NCI-H2081 treated with DMSO at 0.1 percent for 48 hours (cell line): ENCODE measurements at regions not wholly inside any gene's neighbourhood (a gene's known extent, or its start where the extent isn't known, plus 50 kb on each side); places are given as distances from the start of the nearest gene placed in this dataset.

Experiments used
- DNase-seq: peaks from one replicate; lab custom pipeline; 2025; lab: John Stamatoyannopoulos, UW

DNA sequence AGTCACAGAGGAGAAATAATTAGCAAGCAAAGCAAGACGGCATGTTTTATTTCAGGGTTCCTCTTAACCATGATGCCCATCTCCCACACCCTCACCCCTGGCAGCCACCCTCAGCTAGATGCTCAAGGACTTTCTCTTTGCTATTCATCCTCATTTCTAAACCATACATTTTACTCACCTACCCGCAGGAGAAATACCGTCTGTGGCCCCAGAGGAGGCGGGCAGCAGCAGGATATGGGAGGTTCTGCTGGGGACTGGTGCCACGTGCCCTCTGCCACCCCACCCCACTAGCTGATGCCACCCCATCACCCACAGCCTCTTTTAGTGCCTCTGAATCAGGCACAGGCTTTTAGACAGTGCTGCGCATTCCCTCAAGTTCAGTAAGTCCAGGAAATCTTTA lies 168.7 kb upstream of the ITGB1 start:
- DNase-seq, result no peak

DNA sequence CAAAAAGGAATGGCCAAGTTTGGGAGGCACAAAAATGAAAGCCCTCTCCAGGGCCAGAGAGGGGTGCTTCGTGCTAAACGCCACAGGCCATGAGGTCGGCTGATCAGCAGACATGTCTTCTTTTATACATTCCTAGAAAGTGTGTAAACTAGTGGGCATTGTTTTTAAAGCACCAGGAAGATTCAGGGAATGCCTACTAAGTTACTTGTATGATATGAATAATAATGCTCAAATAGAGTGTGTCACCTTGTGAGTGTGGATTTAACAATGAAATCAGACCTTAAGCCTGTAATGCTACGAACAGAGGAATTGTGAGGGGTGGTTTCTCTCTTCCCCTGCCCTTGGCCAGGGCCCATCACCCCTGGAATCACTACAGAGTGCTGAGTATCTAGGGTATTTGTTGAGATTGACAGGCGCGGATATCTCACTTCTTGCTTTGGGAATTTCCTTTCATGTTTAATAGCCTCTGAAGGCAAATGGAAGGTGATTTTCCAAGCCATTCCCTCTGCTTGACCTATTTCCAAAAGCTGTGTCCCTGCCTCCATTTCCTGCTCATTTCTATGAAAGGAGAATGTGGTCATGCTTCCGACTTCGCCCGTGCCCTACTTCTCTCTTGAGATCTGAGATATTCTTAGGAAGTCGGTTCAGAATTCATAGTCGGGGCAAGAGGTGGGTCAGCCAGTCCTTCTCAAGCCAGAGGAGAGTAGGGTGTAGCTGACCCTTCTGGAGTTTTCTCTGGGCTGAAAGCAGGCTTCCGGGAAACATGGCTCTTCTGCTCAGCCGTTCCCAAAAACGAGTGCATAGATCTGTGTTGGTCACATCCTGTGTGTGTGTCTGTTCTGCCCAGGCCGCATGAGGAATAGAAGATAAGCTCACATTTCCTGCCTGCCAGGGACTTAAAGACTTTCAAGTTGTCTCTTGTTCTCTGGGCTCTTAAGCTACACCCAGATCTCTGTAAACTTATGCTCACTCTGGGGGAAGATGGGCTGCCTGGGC lies 167.8 kb upstream of the ITGB1 start:
- DNase-seq, result no peak

DNA sequence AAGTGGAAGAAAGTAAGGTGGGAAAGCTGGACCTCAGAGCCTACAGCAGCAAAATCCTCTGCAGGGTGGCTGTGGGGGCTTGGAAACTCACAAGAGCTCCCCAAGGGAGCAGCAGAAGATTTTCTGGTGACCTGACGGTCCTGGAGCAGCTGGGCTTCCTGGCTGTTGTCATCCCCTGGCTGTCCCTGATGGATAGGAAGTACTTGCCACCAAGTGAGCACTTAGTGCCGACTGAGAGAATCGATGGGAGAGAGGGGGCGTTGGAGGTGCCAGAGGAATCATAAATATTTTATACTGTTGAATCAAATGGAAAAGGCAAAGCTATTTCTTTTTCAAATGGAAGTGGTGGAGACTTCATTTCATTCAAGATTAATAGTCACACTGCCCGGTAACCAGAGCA lies 167.1 kb upstream of the ITGB1 start:
- no peak for DNase-seq

DNA sequence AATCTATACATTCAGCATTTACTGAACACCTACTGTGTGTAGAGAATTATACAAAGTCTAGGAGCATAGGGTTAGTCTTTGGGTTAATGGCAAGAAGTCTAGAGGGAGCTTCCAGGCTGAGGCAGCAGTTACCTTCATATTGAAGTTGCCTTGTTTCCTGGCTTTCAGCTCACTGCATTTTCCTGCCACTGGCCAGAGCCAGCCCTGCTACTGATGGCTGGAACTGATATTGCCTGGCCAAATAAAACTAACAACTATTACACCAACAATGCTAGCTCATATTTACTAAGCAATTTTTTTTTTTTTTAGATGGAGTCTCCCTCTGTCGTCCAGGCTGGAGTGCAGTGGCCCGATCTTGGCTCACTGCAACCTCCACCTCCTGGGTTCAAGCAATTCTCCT lies 165.7 kb upstream of the ITGB1 start:
- DNase-seq, result no peak

DNA sequence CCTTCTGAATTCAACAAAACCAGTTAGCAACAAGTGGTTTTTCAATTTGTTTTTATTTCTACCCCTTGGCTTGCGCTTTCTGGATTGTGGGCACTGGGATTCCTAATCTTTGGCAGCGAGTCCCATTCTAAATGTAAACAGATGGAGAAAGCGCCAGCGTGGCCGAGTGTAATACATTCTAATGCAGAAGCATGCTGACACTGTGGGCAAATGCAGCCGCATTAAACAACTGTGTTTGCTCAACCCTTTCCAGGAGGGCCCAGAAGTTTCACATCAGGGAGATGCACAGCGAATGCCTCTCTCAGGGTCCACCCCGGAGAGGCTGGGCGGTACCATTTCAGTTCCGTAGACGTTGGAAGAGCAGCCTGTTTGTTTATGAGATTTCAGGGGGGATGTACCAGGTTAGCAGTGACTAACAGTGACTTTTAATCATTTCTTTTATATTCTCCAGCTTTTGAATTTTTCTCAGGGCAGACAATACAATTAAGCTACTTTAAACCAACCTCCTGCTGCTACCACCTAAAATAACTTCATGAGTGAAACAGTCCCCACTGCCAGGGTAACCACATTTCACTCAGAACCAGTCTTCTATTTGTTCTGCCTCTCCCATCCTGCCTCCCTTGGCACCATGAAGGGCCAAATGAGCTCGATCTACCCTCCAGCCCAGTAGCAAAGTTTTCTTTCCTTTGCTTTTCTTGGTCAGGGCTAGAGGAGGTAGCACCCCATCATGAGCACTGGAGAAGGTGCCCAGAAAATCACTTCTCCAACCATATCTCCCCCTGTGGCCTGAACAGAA lies 164.2 kb upstream of the ITGB1 start:
- no peak for DNase-seq

DNA sequence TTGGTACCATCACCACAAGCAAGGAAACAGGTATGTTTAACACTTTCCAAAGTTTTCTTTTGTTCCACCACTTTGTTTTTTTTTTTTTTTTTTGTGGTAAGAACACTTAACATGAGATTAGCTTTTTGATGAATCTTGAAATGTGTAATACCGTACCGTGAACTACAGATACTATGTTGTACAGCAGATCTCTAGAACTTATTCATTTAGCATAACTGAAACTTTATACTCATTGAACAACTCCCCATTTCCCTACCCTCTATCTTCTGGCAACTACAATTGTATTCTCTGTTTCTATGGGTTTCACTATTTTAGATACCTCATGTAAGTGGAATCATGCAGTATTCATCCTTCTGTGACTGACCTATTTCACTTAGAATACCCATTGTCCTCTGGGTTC lies 162.7 kb upstream of the ITGB1 start:
- DNase-seq, result no peak

DNA sequence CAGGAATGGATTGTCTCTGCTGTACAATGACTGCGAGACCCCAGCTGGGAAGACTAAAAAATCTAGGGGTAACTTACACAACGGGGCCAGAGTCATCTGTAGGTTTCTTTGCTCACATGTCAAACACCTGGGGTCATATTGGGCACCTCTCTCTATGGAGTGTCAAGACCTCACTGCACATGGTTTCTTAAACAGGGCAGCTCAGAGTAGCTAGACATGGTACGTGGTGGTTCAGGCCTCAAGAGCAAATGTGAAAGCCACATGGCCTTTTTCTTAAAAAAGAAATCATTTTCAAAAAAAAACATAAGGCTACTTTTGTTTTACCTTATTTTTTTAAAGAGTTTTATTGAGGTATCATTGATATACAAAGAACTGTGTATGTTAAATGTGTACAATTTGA lies 162.2 kb upstream of the ITGB1 start:
- DNase-seq, result no peak

DNA sequence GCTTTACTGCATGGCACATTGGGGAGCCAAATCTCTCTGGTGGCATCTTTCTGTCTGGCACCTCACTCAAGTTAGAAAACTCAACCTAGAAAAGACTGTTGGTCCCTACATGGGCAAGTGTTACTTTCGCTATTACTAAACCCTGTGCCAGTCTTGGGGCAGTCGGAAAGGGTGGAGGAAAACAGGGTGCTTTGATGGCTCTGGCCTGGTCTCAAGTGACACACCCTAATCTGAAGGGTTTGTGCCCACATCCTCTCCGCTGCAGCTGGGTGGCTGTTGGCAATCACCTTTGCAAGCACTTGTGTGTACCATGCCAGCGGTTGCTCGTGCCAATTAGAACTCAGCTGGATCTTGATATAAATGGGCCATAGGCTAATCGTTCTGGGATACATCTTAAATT lies 159.8 kb upstream of the ITGB1 start:
- no peak for DNase-seq

DNA sequence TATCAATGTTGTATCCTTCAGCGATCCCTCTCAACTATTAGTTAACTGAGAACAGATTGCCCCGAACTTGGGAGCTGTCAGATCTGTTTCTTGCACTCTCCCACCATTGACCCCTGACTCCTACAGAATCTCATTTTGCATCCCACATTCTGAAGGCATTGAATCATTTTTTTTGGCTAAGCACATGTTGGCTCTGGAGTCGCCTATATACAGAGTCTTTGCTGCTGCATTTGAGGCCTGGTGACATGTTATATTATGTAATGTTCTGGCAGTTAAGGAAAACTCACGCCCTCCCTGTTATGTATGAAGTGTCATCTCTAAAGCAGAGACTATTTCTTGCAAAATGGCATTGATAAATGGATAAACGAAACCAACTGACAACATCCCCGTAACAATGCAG lies 159.2 kb upstream of the ITGB1 start:
- no peak for DNase-seq

DNA sequence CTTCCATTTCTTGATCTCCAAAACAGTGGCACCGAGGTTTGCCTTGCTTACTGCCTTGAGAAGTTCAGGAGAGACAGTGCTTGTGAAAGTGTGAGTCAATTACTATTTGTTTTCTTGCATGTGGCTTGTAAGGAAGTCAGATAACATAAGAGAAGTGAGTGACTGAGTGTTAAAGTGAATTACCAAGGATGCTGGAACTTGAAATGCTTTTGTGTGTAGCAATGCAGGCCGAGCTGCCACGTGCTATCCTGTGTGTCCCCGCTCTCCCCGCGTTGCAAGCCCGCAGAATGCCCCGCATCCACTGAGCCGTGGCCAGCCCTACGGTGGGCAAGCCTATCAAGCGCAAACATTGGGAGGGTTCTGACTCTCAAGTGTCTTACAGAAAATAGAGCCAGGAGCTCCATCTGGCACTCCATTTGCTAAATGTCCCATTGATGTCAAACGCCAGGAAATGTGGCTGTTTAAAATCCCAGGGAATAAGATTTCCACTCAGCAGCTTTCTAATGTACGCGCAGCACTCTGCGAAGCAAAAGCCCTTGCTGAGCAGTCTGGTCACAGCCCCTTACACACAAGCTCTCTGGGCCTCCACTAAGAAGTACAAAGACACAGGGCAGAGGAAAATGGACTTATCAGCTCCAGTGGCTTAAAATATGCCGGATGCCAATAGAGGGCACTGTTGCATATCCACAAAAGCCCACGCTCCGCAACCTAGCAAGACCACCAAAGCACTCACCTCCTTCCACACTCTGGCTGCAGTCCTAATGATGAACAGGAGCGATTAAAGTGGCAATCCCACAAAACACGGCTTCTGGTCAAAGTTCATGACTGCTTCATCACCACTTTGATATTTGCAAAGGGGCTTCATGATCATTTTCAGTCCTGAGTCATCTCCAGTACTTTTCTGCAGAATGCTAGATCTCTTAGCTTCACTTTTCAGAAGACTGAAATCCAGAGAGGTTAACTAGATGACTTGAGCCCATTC lies 158.0 kb upstream of the ITGB1 start:
- no peak for DNase-seq

DNA sequence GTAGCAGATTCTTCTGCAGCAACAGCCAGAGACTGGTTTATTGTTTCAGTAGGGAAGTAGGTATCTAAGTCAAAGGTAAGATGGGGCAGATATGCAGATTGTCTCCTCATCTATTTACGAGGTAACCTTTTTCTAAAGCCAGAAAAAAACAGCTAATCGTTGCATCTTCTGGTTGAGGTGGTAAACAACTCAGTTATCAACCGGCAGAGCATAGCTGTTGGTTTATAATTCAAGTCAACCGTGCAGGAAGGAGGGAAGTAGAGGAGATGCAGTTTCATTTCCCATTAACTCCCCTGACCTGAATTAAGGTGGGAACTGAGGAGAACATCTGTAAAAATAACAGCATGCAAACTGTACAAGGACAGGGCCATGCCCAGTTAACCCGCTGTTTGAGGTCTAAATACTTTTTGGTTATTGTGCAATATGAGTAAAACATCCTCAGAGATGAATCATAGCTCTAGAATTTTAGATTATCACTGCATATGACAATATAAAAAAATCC lies 156.5 kb upstream of the ITGB1 start:
- no peak for DNase-seq

DNA sequence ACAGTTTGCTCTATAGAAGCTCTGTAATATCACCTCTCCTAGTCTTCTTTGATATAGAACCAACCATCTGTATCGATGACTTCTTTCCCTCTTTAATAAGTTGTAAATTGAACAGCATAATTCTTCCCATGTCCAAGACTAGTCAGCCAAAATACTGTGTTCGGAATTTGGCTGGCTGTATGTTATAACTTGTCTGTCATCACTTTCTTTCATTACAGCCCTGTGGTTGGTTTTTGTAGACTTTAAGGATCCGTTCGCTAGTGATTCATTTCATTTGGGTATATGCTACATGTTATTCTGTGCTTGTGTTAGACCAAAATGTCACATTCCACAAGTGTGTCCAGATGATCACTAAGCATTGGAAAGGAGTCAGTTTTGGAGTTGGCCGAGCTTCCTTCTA lies 155.4 kb upstream of the ITGB1 start:
- DNase-seq, result no peak

DNA sequence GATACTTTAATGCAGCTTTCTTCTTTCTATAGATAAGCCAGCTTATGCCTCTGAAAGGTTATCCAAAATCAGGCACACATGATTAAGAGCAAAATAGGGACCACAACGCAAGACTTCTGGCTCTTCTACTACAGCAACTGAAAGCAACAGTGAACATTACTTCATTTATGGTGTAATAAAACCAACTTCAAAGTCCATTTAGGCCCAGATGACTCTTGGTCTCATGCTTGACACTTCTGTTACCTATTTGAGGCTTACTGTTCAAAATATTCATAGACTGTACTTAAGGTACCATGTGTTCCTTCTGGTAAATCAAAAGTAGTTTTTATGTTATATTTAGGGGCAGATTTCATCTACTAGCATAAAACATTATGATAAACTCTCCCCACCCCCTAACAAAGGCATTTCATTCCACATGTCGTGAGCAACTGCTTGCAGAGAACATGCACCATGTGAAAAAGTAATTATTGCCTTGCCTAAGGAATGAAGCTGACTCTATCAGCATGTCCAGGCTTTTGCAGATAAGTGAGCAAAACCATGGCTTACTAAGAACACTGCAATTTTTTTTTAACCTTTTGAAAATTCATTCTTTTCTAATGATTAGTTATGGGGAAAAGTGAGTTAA lies 154.9 kb upstream of the ITGB1 start:
- DNase-seq, result no peak

DNA sequence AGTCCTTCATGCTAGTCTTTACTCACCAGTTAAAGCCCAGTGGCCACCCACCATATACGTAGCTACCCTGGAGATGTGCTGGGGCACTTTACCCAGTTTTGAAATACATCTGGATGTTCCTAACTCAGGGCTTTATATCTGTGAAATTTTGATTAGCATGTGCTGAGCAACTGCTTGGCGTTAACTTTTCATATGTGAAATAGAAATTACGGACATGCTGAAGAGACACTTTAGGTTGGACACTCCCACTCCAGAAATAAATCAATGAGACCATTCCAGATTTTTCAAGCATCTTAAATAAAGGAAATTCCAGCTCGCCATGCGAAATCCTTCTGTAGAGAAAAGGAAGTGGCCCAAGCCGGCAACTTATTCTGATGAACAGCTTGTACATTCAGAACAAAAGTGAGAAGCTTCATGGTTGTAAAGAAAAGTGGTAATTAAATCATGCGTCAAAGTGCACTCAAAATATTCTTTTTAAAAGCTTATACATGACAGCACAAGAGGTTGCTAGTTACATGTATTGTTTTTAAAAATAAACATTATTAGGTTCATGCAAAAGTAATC lies 153.5 kb upstream of the ITGB1 start:
- no peak for DNase-seq

DNA sequence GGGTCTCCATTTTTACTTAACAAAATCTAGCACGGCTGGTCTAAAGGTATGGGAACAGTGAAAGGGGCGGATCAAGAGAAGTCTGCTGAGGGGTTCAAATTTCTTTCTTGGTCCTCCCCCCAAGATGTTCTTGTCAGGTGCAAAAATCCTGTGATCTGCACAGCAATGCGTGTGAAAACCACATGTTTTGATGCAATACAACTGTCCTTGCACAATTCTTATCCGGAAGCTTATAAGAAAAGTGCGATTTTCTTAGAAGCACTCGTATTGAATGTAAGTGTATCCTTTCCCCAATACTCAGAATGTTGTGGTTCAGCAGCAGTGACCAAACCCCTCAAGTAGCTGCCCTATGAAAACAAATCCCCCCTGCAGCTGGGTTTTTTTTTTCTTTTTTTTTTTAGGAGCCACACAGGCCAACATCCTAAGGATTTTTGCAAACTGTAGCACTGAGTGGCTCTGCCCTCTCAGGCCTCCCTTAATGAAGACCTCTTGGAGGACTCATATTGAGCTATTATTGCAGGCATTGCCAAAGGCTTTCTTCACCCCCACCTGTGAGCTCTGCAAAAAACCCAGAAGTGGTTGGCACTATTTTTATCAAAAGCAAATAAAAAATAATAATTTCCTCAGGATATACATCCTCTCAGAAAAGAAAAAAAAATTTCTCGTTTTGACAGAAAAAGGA lies 151.9 kb upstream of the ITGB1 start:
- DNase-seq, result no peak

DNA sequence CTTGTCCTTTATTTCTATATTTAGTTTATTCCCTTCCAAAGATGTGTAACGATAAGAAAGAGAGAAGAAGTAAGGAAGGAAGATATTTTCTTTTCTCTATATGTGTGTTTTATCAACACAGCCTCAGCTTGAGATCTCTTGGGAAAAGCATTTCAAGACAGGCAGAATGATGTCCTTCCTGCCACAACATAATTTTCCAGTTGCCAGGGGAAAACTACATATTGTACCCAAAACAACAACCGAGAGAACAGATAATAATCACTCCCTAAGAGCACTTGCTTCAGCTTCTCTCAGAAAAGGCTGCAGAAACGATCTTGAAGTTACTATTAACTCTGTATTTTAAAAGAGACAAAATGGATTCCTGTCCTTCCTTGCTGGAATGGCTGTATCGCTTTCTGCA lies 151.4 kb upstream of the ITGB1 start:
- no peak for DNase-seq

DNA sequence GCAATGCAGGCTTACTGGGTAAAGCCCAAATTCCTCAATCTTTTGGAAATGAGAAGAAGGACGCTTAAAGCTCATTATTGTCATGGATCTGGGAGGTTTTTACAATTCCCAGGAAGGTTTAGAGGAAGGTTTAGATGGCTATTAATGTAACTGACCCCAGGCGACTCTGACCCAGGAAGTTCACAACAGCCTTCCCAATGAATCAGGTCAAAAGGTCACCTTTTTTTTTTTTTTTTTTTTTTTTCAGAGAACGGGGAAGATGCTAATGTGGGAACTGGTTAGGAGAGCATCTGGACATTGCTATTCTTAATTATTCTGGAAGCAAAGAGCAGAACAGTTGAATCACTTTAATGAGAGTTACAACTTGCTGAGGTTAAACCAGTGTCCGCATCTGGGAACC lies 149.9 kb upstream of the ITGB1 start:
- no peak for DNase-seq

DNA sequence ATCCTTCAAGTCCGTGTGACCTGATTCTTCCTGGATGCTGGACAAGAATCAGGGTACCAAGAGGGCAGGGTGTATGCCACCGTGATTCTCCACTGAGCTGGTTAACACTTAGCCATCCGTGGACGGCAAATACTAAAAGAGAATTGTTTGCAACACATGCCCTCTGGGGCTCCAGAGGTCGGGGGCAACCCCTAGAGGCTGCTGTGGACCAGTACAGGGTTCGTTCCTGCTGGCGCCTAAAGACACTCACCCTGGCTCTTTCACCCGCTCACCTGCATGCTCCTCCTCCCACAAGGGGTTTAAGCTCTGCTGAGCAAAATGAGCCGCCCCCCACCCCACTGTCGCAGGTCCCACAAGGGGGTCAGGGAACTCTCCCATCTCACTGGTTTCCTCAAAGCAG lies 148.7 kb upstream of the ITGB1 start:
- DNase-seq, result no peak

DNA sequence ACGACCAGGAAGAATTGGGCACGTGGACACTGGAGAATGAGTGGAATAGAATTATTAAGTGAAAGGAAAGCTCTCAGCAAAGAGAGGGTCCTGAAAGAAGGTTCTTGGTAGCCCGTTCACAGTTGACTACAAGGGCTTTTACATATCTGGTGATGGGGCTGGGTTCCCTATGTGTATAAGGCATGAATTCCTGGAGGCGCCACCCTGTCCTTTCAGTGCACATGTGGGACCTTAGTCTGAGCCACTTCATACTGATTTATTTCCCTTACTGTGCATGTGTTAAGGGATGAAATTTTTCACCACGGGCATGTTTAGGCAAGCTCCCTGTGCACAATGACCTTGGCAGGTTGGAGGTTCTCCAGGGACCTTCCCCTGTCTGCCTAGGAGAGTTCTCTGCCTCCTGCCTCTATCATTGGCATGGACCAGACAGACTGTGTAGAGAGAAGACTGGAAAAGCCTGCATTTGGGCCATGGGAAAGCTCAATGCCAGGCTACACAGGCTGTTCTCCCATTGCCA lies 145.9 kb upstream of the ITGB1 start:
- no peak for DNase-seq

DNA sequence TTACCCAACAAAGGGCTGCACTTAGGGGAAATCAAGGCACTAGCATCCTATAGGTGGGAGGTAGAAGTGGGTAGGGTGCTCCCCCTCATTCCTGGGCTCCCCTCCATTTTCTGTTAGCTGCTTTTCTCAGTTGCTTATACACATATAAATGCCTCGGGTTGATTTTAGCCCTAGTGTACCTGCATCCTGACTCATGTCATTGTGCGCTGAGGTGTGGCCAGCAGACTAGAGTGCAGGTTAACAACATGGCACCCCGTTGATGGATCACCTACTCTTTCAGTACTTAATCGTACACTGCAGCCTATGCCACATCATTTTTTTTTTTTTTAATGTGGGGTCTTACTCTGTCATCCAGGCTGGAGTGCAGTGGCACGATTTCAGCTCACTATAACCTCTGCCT lies 144.0 kb upstream of the ITGB1 start:
- no peak for DNase-seq
